Endothelial cell (in vitro differentiated cells): ENCODE measurements at regions not wholly inside any gene's neighbourhood (a gene's known extent, or its start where the extent isn't known, plus 50 kb on each side); places are given as distances from the start of the nearest gene placed in this dataset.

Experiments
- DNase-seq: peaks from one replicate; pipeline ENCODE4 v3.0.0; 2021; ENCODE audit warnings: low spot score
- H3K27ac Mint-ChIP-seq: one replicate; pipeline ENCODE4 v1.8.0; 2021; ENCODE audit warnings: mixed read lengths, inconsistent platforms; ENCODE audit not compliant: unreplicated experiment
- H3K27me3 Mint-ChIP-seq: one replicate; pipeline ENCODE4 v1.8.0; 2021; ENCODE audit warnings: mild to moderate bottlenecking, moderate library complexity, mixed read lengths, inconsistent platforms; ENCODE audit not compliant: unreplicated experiment
- H3K36me3 Mint-ChIP-seq: one replicate; pipeline ENCODE4 v1.8.0; 2021; ENCODE audit warnings: mild to moderate bottlenecking, low read depth, mixed read lengths, inconsistent platforms; ENCODE audit not compliant: unreplicated experiment
- H3K4me1 Mint-ChIP-seq: one replicate; pipeline ENCODE4 v1.8.0; 2021; ENCODE audit warnings: mild to moderate bottlenecking, mixed read lengths, inconsistent platforms; ENCODE audit not compliant: unreplicated experiment
- H3K4me3 Mint-ChIP-seq: one replicate; pipeline ENCODE4 v1.8.0; 2021; ENCODE audit warnings: mild to moderate bottlenecking, mixed read lengths, inconsistent platforms; ENCODE audit not compliant: unreplicated experiment
- H3K9me3 Mint-ChIP-seq: one replicate; pipeline ENCODE4 v1.8.0; 2021; ENCODE audit warnings: mixed read lengths, inconsistent platforms; ENCODE audit not compliant: unreplicated experiment
- TF ChIP-seq, protein P1 (sequence below): fragments of 200-600 bp; sonication (generic); IDR thresholded peaks from one replicate; pipeline ENCODE4 v1.5.0; 2021; ENCODE audit warnings: antibody characterized with exemption; ENCODE audit not compliant: unreplicated experiment

- Mint-ChIP-seq H3K36me3 (no peaks in the 10 kb centered on the region), H3K27me3 (no peaks in the 10 kb centered on the region), H3K4me1 (no peaks in the 10 kb centered on the region), H3K27ac (no peak overlapping the region), H3K4me3 (no peak overlapping the region), H3K9me3 (no peaks in the 10 kb centered on the region)
- TF ChIP-seq, protein P1, sequence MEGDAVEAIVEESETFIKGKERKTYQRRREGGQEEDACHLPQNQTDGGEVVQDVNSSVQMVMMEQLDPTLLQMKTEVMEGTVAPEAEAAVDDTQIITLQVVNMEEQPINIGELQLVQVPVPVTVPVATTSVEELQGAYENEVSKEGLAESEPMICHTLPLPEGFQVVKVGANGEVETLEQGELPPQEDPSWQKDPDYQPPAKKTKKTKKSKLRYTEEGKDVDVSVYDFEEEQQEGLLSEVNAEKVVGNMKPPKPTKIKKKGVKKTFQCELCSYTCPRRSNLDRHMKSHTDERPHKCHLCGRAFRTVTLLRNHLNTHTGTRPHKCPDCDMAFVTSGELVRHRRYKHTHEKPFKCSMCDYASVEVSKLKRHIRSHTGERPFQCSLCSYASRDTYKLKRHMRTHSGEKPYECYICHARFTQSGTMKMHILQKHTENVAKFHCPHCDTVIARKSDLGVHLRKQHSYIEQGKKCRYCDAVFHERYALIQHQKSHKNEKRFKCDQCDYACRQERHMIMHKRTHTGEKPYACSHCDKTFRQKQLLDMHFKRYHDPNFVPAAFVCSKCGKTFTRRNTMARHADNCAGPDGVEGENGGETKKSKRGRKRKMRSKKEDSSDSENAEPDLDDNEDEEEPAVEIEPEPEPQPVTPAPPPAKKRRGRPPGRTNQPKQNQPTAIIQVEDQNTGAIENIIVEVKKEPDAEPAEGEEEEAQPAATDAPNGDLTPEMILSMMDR, result no peak
- no peak for DNase-seq
These were observed 101.9 kb upstream of the BMP4 start for GRCh38 chr14:54058505-54058904.

DNA sequence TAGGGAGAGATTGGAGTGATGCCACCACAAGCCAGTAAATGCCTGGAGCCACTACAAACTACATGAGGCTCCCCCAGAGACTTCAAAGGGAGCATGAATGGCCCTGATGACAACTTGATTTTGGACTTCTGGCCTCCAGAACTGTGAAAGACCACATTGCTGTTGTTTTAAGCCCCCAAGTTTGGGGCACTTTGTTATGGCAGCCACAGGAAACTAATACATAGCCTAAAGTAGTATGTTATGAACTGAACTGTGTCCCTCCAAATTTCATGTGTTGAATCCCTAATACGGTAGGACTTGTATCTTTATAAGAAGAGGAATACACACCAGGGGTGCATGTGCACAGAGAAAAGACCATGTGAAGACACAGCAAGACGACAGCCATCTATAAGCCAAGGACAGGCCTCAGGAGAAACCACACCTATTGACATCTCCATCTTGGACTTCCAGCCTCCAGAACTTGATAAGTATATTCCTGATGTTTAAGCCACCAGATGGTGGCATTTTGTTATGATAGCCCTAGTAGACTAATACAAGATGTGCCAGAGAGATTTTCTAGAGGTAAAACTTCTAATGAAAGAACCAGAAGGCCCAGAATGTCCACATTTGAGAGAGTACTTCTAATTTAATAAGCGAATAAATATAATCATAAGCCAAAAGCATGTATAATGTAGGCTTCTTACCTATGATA is 127.1 kb upstream of the BMP4 start:
- H3K4me1 Mint-ChIP-seq, result peaks cover 33% of the 10 kb centered on the region
- no peak overlapping the region for H3K27ac Mint-ChIP-seq
- no peaks in the 10 kb centered on the region for H3K36me3 Mint-ChIP-seq
- H3K4me3 Mint-ChIP-seq, result no peak overlapping the region
- TF ChIP-seq, protein P1, result no peak
- H3K27me3 Mint-ChIP-seq, result no peaks in the 10 kb centered on the region
- no peak for DNase-seq
- no peaks in the 10 kb centered on the region for H3K9me3 Mint-ChIP-seq

DNA sequence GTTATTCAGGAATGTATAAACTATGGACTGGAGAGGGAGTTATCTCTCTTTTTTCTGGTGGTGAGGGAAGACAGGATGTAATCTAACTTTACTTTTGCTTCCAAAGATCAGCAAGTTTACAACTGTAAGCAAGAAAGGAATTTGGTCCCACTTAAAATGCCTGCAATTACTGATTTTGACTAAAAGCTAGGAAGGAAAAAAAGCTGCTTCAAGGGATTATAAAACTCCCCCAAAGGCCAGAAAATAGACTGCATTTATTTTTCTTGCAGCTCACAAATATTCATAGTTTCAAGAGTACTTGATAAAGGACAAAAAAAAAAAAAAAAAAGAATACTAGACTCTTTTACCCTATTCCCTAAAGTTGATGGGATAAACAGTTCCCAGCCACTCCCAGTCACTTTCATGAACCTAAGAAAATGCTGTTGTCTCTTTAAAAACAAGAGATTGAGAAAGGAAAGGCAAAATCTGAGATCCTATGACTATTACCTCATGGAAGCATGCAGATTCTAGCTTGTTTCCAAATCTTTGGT is 128.7 kb upstream of the BMP4 start:
- Mint-ChIP-seq H3K4me3 (no peak overlapping the region), H3K27me3 (no peaks in the 10 kb centered on the region), H3K4me1 (peaks cover 33% of the 10 kb centered on the region), H3K36me3 (no peaks in the 10 kb centered on the region), H3K9me3 (no peaks in the 10 kb centered on the region), H3K27ac (peak overlapping the region; percentile 70)
- TF ChIP-seq, protein P1, result no peak
- no peak for DNase-seq

- TF ChIP-seq, protein P1, result no peak
- Mint-ChIP-seq H3K36me3 (no peaks in the 10 kb centered on the region), H3K4me3 (no peak overlapping the region), H3K27me3 (no peaks in the 10 kb centered on the region), H3K4me1 (peaks cover 33% of the 10 kb centered on the region), H3K27ac (peak overlapping the region; percentile 38), H3K9me3 (no peaks in the 10 kb centered on the region)
- DNase-seq, result no peak
These were observed 129.2 kb upstream of the BMP4 start for GRCh38 chr14:54085841-54086240.

DNA sequence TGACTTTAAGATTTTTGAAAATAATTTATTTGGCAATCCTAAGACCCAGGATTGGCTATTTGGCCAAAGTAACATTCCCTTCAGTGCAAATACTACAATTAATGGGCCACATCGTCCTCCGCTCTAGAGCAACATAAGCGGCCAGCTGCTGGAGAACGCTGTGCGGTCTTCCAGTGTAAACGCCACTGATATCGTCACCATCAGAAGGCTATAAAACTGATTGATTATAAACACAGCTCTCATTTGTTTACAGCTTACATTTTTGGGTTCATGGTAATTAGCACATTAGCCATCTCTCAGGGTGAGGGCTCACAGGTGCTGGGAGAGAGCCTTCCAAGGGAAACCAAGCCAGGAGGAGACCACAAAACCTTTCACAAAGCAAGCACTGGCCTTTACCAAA is 130.1 kb upstream of the BMP4 start:
- DNase-seq, result no peak
- Mint-ChIP-seq H3K4me3 (no peak overlapping the region), H3K27ac (no peak overlapping the region), H3K27me3 (no peaks in the 10 kb centered on the region), H3K36me3 (no peaks in the 10 kb centered on the region), H3K9me3 (no peaks in the 10 kb centered on the region), H3K4me1 (peaks cover 33% of the 10 kb centered on the region)
- TF ChIP-seq, protein P1, result no peak
